ENCODE measurements at regions not wholly inside any gene's neighbourhood (a gene's known extent, or its start where the extent isn't known, plus 50 kb on each side); places are given as distances from the start of the nearest gene placed in this dataset.

DNA sequence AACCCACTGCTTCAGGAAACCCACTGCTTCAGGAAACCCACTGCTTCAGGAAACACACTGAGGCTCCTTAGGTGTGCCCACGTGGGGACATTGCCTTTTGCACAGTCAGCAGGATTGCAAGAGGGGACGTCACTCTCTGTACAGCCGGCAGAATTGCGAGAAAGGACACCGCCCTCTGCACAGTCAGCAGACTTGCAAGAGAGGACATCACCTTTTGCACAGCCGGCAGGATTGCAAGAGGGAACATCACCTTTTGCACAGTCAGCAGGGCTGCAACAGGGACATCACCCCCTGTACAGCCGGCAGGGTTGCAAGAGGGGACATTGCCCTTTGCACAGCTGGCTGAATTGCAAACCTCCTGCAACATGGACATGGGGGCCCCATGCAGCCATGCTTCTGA, 407.6 kb downstream of the GLRX3 start:
- no peak for TF ChIP-seq POLR2A (IDR thresholded peaks at IDR 0.05)
- no peak for TF ChIP-seq CTCF (IDR thresholded peaks at IDR 0.05)
- no peak for TF ChIP-seq EP300 (IDR thresholded peaks at IDR 0.05; ENCODE audit: low read depth)
